GM21367 (cell line): ENCODE measurements at regions not wholly inside any gene's neighbourhood (a gene's known extent, or its start where the extent isn't known, plus 50 kb on each side); places are given as distances from the start of the nearest gene placed in this dataset.
"Not testable (repeated sequence)": the region's sequence is repeated elsewhere in the genome, so short reads cannot be mapped to it uniquely, and the experiment has no call there.

Experiments
- ATAC-seq: cut with Tn5 transposase; IDR thresholded peaks from one replicate; pipeline ENCODE4 v1.9.1; 2021; ENCODE audit not compliant: unreplicated experiment

- no peak for ATAC-seq
Observed at GRCh38 chr11:130979386-130979972, 63.2 kb upstream of the SNX19 start.

GRCh38 chr11:130980071-130980862 lies 64.0 kb upstream of the SNX19 start:
- no peak for ATAC-seq

DNA sequence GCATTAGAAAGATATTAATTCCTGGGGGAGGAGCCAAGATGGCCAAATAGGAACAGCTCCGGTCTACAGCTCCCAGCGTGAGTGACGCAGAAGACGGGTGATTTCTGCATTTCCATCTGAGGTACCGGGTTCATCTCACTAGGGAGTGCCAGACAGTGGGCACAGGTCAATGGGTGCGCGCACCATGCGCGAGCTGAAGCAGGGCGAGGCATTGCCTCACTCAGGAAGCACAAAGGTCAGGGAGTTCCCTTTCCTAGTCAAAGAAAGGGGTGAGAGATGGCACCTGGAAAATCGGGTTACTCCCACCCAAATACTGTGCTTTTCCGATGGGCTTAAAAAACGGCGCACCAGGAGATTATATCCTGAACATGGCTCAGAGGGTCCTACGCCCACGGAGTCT lies 68.0 kb upstream of the SNX19 start:
- ATAC-seq = not testable (repeated sequence)

DNA sequence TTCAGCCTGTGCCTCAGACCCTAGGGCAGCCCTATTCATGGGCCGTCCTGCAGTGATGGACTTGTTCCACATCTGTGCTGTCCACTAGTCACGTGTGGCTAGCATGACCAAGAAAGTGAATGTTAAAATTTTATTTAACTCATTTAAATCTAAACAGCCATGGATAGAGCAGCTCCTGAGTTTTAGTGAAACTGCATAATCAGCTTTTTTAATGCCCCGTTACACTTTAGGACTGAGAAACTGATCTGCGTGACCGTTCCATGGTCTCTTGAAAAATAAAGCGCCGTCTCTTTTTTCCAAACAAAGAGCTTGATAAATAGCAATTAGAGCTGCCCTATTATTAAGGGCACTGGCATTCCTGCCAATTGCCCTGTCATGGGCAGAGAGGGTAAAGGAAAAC lies 76.5 kb upstream of the SNX19 start:
- ATAC-seq = no peak

GRCh38 chr11:130994043-130994442 lies 77.8 kb upstream of the SNX19 start:
- ATAC-seq = no peak

DNA sequence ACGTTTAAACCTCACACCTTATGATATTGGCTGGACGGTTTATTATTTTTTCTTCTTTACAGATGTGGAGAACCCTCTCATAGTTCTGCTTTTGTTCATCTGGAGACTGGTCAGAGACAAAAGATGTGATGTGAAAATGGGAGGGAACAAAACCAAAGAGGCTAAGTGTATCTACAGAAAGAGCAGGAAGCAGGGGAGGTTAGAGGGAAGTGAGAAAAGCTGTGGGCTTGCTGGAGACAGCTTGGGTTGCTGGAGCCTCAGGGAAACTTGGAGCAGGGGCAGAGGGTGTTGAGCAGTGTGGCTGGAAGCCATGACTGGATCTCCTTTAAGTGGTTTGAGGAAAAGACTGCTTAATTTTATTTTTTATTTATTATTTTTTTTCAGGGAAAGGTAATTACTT lies 79.0 kb upstream of the SNX19 start:
- no peak for ATAC-seq

DNA sequence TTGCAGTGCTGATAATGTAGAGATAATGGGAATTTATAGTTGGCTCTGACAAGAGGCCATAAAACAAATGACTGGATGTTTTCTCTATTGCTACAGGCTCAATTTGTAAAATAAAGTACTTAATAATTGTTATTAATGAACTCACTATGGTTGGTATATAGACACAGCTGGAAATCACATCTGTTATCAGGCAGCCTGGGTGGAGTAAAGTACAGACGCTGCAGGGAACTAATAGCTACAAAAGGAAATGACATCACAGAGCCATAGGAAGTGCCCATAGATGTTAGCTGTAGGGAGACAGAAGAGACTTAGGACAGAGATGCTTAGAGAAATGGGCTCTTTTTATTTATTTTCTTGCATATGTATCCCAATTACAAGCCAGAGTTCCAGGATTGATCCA lies 81.0 kb upstream of the SNX19 start:
- ATAC-seq = no peak

DNA sequence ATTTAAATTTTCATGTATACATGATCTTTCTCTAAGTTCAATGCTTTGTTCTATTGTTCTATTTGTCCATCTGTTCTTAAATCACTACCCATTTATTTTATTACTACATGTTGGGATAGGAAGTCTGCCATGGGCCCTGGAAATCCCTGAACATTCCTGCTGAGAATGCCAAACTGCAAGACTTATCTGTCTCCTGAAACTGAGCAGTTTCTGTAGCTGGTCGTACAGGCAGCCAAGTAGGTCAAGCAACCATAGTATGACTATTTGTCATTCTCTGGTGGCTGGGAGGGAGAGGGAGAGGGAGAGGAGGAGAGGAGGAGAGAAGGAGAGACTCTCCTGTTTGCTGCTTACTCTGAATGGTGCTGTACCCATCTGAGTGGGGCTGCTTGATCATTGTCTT lies 82.8 kb upstream of the SNX19 start:
- ATAC-seq = no peak

- ATAC-seq = no peak
Observed at GRCh38 chr11:130999992-131000770, 83.9 kb upstream of the SNX19 start.

GRCh38 chr11:131002145-131002544 lies 85.9 kb upstream of the SNX19 start:
- ATAC-seq = no peak

DNA sequence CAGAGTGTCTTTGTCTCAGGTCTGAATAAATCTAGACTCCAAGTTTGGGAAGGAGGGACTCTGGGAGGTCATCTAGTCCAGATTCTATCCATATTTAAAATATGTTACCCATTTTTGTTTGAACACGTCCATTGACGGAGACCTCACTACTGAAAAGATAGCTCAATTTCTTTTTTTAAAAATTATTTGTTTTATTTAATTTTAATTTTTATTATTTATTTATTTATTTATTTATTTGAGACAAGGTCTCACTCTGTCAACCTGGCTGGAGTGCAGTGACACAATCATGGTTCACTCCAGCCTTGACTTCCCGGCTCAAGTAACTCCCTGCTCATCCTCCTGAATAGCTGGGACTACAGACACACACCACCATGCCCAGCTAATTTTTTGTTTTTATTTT lies 89.5 kb upstream of the SNX19 start:
- ATAC-seq = no peak

GRCh38 chr11:131025020-131025419 lies 108.7 kb upstream of the SNX19 start:
- no peak for ATAC-seq

DNA sequence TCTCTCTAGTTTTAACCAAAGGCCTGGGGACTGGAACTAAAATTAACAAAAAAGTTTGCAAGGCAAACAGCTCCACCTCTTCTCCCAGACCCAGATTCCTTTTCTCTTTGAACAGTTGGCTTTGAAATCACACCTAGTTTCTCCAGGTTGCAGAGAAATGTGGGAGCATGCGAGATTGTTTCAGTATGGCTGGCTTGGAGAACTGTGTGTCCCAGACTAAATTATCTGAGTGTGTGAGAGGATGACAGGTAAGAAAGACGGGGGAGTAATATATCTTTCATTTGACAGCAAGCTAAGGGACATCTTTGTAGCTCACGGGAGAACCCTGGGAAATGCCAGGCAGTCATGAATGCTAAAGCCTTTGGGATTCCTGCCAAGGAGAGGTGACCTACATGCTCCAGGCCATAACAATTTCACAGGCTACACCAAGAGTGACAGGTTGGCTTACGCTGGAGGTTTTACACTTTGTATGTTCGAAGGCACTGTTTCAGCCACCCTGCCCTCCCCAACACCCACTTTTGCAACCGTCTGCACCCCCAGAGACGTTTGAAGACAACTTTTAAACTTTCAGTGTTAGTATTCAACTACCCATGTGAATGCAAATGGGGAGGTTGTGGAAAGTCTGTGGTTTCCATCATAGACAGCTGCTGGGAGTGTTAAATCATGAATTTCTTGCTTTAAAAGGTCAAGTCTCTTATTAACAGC lies 109.3 kb upstream of the SNX19 start:
- ATAC-seq = peak; percentile 58

DNA sequence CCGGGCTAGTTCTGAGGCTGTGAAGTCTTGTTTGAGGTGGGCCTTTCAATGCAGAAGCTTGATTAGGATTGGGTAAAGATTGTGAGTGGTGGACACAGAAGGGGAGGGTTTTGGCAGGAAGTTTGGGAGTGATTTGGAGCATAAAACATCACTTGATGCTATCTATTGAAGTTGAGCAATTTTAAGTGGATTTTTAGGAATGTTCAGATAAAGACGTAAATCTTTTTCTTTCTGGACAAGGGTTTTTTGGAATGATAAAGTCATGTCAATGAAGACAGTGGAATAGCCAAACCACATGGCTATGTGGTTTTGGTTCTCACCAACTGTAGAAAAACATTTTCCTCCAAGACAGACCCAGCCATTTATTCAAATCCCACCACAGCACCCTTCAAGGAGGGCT lies 111.2 kb upstream of the SNX19 start:
- no peak for ATAC-seq

DNA sequence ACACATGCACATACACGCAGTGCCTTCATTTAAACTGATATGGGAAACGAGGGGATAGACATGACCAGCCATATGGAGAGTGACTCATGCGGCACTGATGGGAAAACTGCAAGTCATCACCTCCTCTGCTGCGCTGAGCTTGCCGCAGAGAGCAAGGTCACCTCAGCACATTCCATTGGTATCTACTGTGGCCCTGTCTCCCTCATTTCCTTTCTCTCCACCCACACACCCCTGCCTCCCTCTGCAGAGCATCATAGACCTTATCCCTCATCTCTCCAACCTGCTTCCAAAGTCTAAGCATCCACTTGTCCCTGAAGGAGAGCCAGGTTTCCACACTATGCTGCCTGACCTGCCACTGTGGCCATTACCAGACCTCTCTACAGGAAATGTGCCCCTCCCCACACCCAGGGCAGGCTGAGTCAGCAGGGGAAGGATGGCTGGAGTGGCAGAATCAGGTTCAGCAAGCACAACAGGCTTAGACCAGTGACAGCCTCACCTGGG lies 116.9 kb upstream of the SNX19 start:
- ATAC-seq = no peak

- ATAC-seq = no peak
Observed at GRCh38 chr11:131036514-131036913, 120.2 kb upstream of the SNX19 start.

DNA sequence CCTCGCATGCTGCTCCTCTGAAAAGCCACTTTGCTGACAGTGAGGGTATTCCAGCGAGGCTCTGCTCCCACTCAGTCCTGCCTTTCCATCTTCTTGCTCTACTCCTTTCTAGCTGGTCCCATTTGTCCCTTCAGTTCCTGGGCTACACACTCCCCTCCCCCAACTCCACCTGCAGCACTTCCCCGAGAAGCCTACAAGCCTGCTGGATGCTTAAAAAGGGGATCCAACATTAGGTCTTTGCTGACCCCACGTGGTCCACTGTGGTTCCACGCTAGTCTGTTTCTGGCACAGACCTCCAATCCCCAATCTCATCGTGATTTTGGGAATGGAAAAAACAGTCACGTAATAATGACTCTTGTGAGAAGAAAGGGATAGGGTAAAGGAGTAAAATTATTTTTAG lies 121.6 kb upstream of the SNX19 start:
- no peak for ATAC-seq

GRCh38 chr11:131038597-131038996 lies 122.3 kb upstream of the SNX19 start:
- ATAC-seq = no peak

DNA sequence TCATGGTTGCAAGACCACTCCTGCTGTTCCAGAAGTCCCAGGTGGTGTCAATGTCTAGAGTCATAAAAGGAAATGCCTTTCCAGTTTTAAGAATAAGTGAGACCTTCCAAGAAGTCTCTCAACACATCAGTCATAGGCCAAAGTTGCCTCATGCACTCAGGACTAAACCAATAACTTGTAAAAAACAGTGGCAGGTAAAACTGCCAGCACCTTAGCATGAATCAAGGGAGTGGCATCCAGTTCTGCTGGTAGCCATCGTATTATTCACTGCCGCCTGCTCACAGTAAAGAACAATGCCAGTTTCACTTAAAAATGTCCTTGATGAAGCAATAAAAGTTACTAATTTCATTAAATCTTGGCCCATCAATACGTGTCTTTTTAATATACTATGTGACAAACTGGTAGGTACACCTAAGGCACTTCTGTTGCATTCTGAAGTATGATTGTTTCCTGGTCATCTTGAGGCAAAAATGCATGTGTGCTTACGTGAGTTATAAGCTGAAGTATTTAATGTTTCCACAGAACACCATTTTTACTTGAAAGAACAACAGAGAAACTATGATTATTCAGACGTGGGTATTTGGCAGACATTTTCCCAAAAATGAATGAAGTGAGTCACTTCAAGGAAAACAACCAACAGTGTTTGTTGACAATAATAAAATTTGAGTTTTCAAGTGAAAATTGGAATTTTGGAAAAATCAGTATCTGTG lies 125.2 kb upstream of the SNX19 start:
- no peak for ATAC-seq

DNA sequence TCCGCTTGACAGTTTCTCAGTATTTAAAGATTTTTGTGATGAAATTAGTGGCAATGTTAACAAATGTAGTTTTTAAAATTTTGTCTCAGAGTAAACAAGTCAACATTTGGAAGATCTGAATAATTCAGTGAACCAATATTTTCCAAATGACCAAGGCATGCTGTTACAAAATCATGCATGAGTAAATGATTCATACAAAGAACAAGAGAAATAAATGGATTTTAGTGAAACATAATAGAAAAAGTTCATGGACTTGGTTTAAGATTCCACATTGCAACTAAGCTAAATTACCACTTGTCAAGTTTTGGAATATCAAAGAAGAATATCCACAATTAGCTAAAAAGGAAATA lies 125.7 kb upstream of the SNX19 start:
- no peak for ATAC-seq

- no peak for ATAC-seq
Observed at GRCh38 chr11:131043251-131043650, 127.0 kb upstream of the SNX19 start.
